Fibroblast of lung (primary cell): ENCODE measurements at regions not wholly inside any gene's neighbourhood (a gene's known extent, or its start where the extent isn't known, plus 50 kb on each side); places are given as distances from the start of the nearest gene placed in this dataset.
"Not testable (repeated sequence)": the region's sequence is repeated elsewhere in the genome, so short reads cannot be mapped to it uniquely, and the experiment has no call there.

Source experiments
- CTCF ChIP-seq, 2 donors: IDR thresholded peaks in 1 of 2; conservative IDR thresholded peaks in 1 of 2; 1 replicate in 1 of 2; 2 replicates in 1 of 2; pipeline ENCODE4 v1.5.1; 2011 to 2012; ENCODE audit warnings: low read length in 2 of 2, control low read depth in 1 of 2, inconsistent platforms in 1 of 2, low read depth in 1 of 2, mild to moderate bottlenecking in 1 of 2
- EZH2 ChIP-seq: IDR thresholded peaks from 2 replicates; pipeline ENCODE4 v1.5.1; 2012; ENCODE audit warnings: low read length, control low read depth, mild to moderate bottlenecking; ENCODE audit errors: missing control alignments

- TF ChIP-seq CTCF (conservative IDR thresholded peaks at IDR 0.05 in 1 of 2, IDR thresholded peaks at IDR 0.05 in 1 of 2; ENCODE audit: low read depth in 1 of 2, low read length in 2 of 2); EZH2: not testable (repeated sequence)
Measured at GRCh38 chr16:29265255-29265853, 141.2 kb downstream of the NPIPB11 start.
